ENCODE measurements at regions not wholly inside any gene's neighbourhood (a gene's known extent, or its start where the extent isn't known, plus 50 kb on each side); places are given as distances from the start of the nearest gene placed in this dataset.

GRCh38 chr16:65500007-65500406, 378.1 kb upstream of the CDH11 start:
- no peak for DNase-seq (ENCODE audit: low spot score)

- no peak for DNase-seq (ENCODE audit: low spot score)
These were observed 377.7 kb upstream of the CDH11 start for GRCh38 chr16:65499566-65499965.

- DNase-seq (ENCODE audit: low spot score), result peak; percentile 25
These were observed 375.7 kb upstream of the CDH11 start for GRCh38 chr16:65497571-65497970.

GRCh38 chr16:65495106-65495505, 373.2 kb upstream of the CDH11 start:
- DNase-seq (ENCODE audit: low spot score), result no peak

- no peak for DNase-seq (ENCODE audit: low spot score)
These were observed 372.7 kb upstream of the CDH11 start for GRCh38 chr16:65494609-65495008.

GRCh38 chr16:65494080-65494479, 372.2 kb upstream of the CDH11 start:
- DNase-seq (ENCODE audit: low spot score), result no peak

- DNase-seq (ENCODE audit: low spot score), result no peak
These were observed 368.4 kb upstream of the CDH11 start for GRCh38 chr16:65490286-65490685.

- no peak for DNase-seq (ENCODE audit: low spot score)
These were observed 367.7 kb upstream of the CDH11 start for GRCh38 chr16:65489531-65490023.

GRCh38 chr16:65487231-65487630, 365.4 kb upstream of the CDH11 start:
- no peak for DNase-seq (ENCODE audit: low spot score)

GRCh38 chr16:65481956-65482355, 360.1 kb upstream of the CDH11 start:
- DNase-seq (ENCODE audit: low spot score), result no peak

- no peak for DNase-seq (ENCODE audit: low spot score)
These were observed 358.6 kb upstream of the CDH11 start for GRCh38 chr16:65480281-65481091.

GRCh38 chr16:65476448-65476955, 354.6 kb upstream of the CDH11 start:
- DNase-seq (ENCODE audit: low spot score), result no peak

- no peak for DNase-seq (ENCODE audit: low spot score)
These were observed 351.8 kb upstream of the CDH11 start for GRCh38 chr16:65473699-65474098.

GRCh38 chr16:65469116-65469515, 347.3 kb upstream of the CDH11 start:
- no peak for DNase-seq (ENCODE audit: low spot score)

- DNase-seq (ENCODE audit: low spot score), result no peak
These were observed 346.3 kb upstream of the CDH11 start for GRCh38 chr16:65468133-65468532.

- DNase-seq (ENCODE audit: low spot score), result no peak
These were observed 341.9 kb upstream of the CDH11 start for GRCh38 chr16:65463652-65464260.

- DNase-seq (ENCODE audit: low spot score), result no peak
These were observed 335.2 kb upstream of the CDH11 start for GRCh38 chr16:65457084-65457483.

- no peak for DNase-seq (ENCODE audit: low spot score)
These were observed 333.9 kb upstream of the CDH11 start for GRCh38 chr16:65455761-65456160.

GRCh38 chr16:65453646-65454045, 331.8 kb upstream of the CDH11 start:
- DNase-seq (ENCODE audit: low spot score), result no peak

GRCh38 chr16:65449526-65449925, 327.7 kb upstream of the CDH11 start:
- no peak for DNase-seq (ENCODE audit: low spot score)

- DNase-seq (ENCODE audit: low spot score), result peak; percentile 11
These were observed 324.6 kb upstream of the CDH11 start for GRCh38 chr16:65446427-65446826.

GRCh38 chr16:65445313-65446260, 323.7 kb upstream of the CDH11 start:
- DNase-seq (ENCODE audit: low spot score), result no peak

All from Ammon's horn (tissue), 1 donor.